SJSA1 (cell line): ENCODE measurements at regions not wholly inside any gene's neighbourhood (a gene's known extent, or its start where the extent isn't known, plus 50 kb on each side); places are given as distances from the start of the nearest gene placed in this dataset.

Experiments used
- DNase-seq, 2 experiments: peaks; one replicate each; pipeline ENCODE4 v3.0.0-alpha.2; 2015 to 2020; ENCODE audit warnings: low spot score in 2 of 2, low read depth in 1 of 2
- H3K27ac ChIP-seq: fragments of 250-450 bp; sonication (Bioruptor Pico); 2 replicates; pipeline ENCODE4 v1.5.1; 2020; ENCODE audit warnings: mild to moderate bottlenecking, moderate library complexity
- H3K27me3 ChIP-seq: fragments of 250-450 bp; sonication (Bioruptor Pico); replicated peaks from 2 replicates; pipeline ENCODE4 v1.5.1; 2020; ENCODE audit warnings: mild to moderate bottlenecking, moderate library complexity
- H3K36me3 ChIP-seq: fragments of 250-450 bp; sonication (Bioruptor Pico); 2 replicates; pipeline ENCODE4 v1.5.1; 2020; ENCODE audit warnings: mild to moderate bottlenecking
- H3K4me1 ChIP-seq: fragments of 250-450 bp; sonication (Bioruptor Pico); replicated peaks from 2 replicates; pipeline ENCODE4 v1.6.1; 2021; ENCODE audit warnings: mild to moderate bottlenecking
- H3K4me3 ChIP-seq: fragments of 250-450 bp; sonication (Bioruptor Pico); 2 replicates; pipeline ENCODE4 v1.5.1; 2020; ENCODE audit warnings: mild to moderate bottlenecking
- H3K9me3 ChIP-seq: fragments of 250-450 bp; sonication (Bioruptor Pico); replicated peaks from 2 replicates; pipeline ENCODE4 v1.5.1; 2020; ENCODE audit warnings: mild to moderate bottlenecking

DNA sequence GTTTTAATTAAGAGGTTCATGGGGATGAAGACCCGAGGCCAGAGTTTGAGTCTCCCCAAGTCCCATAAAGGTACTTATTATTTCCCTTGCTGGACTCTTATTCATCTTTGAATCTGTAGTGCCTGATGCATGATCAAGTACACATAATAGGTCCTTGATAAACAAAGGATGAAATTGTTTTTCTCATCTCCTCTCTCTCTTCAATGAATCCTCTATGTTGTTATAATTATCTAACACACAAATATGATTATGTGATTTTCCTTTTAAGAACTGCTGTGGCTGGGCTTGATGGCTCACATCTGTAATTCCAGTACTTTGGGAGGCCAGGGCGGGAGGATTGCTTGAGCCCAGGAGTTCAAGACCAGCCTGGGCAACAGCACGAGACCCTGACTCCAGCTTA lies 117.7 kb downstream of the BAMBI start:
- no peak overlapping the region for H3K27ac ChIP-seq
- H3K27me3 ChIP-seq = no peaks in the 10 kb centered on the region
- no peak overlapping the region for H3K4me3 ChIP-seq
- no peaks in the 10 kb centered on the region for H3K9me3 ChIP-seq
- peaks cover 4% of the 10 kb centered on the region for H3K4me1 ChIP-seq
- no peaks in the 10 kb centered on the region for H3K36me3 ChIP-seq
- DNase-seq = no peak

DNA sequence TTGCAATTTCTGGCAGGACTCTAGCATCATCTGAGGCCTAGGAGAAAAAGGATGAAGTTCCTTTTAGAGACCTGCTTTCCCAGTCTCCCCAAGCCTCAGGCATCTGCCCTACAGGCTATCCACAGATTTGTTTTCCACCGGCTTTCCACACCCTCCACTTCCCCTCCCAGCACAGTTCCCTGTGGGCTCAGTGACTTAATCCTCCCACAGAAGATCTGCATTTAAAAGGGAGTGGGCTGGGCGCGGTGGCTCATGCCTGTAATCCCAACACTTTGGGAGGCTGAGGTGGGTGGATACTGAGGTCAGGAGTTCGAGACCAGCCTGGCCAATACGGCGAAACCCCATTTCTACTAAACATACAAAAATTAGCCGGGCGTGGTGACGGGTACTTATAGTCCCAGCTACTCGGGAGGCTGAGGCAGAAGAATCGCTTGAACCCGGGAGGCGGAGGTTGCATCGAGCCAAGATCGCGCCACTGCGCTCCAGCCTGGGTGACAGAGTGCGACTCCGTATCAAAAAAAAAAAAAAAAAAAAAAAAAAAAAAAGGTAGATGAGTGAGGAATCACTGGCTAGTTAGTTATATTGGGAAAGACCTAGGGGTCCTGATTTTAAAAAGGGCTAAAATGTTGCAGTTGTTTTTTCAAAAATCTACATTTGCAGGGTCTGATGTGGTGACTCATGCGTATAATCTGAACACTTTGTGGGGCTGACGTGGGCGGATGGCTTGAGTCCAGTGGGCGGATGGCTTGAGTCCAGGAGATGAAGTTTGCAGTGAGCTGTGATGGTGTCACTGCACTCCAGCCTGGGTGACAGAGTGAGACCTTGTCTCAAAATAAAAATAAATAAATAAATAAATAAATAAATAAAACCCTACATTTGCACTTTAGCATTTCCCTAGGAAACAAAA lies 119.5 kb downstream of the BAMBI start:
- Histone ChIP-seq H3K27ac (no peak overlapping the region), H3K36me3 (no peaks in the 10 kb centered on the region), H3K4me3 (no peak overlapping the region), H3K4me1 (peaks cover 15% of the 10 kb centered on the region), H3K27me3 (no peaks in the 10 kb centered on the region), H3K9me3 (no peaks in the 10 kb centered on the region)
- DNase-seq = peak; percentile 36 to 70

DNA sequence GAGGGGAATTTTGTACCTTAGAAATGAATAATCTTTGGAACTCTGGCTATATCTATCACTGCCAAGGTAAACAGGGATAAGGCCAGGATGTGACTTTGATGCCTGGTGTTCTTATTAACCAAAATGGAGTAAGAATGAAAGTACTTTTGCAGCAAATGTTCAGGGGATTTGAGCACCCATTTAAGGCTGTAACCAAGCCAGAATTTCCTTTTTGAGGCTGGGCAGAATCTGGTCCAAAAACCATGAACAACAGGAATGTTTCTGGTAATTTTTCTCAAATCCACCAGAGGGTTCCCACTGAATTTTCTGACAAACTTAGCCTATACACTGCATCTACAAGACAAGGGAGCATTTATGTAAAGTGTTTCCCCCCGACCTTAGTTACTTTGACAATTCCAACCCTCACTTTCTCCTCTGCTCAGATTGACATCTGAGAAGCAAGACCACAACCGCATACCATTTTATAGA lies 120.6 kb downstream of the BAMBI start:
- Histone ChIP-seq H3K4me3 (no peak overlapping the region), H3K4me1 (peaks cover 15% of the 10 kb centered on the region), H3K9me3 (no peaks in the 10 kb centered on the region), H3K27ac (no peak overlapping the region), H3K27me3 (no peaks in the 10 kb centered on the region), H3K36me3 (no peaks in the 10 kb centered on the region)
- DNase-seq = no peak

DNA sequence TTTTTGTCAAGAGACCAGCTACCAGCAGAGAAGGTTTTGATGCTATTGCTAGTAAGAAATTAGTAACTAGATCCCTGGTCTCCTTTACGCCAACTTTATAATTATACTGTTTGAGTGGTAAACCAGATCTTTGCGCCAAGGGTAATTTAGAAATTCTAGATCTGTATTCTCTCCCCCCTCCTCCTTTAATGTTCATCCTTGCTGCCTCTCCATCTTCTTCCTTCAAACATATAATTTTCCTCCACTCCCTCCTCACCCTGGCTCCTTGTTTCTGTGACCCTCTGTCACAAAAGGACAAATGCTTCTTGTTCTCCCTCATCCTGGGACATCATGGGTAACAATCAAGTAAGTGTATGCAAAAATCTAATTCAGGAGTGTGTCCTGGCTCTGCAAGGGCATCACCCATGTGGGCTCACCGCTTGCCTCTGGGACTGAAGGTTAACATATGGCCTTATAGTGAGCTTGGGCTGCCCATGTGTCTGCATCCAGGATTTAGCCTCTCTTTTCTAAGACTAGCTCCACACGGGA lies 121.2 kb downstream of the BAMBI start:
- Histone ChIP-seq H3K4me3 (no peak overlapping the region), H3K4me1 (peaks cover 15% of the 10 kb centered on the region), H3K27ac (no peak overlapping the region), H3K9me3 (no peaks in the 10 kb centered on the region), H3K27me3 (no peaks in the 10 kb centered on the region), H3K36me3 (no peaks in the 10 kb centered on the region)
- DNase-seq = no peak

DNA sequence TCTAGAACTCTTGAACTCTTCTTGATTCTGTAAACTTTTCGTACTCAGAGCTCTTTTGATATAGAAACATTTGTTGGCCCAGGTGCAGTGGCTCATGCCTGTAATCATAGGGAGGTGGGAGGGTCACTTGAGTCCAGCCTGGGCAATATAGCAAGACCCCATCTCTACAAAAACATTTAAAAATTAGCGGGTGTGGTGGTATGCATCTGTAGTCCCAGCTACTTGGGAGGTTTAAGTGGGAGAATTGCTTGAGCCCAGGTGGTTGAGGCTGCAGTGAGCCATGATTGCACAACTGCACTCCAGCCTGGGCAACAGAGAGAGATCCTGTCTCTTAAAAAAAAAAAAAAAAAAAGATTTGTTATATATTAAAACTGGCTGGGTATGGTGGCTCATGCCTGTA lies 121.6 kb downstream of the BAMBI start:
- H3K4me3 ChIP-seq = no peak overlapping the region
- peaks cover 15% of the 10 kb centered on the region for H3K4me1 ChIP-seq
- H3K36me3 ChIP-seq = no peaks in the 10 kb centered on the region
- DNase-seq = no peak
- no peaks in the 10 kb centered on the region for H3K27me3 ChIP-seq
- no peaks in the 10 kb centered on the region for H3K9me3 ChIP-seq
- H3K27ac ChIP-seq = no peak overlapping the region

DNA sequence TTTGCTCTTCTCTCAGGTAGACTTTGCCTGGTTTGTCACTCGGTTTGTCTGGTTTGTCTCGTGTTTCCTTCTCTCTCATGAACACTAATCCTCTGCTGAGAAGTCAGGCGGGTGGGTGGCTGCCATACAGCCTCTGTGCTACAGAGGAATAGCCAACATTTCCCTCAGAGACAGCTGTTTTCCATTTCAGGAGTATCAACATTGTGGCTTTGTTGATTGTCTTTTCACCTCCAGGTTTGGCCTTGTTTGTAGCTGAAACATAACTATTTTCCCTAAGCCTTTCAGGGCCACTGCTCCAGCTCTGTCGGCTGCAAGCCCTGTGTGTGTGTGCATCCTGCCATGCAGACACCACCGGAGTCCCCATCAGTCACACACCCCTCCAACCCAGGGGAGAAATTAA lies 122.8 kb downstream of the BAMBI start:
- H3K27ac ChIP-seq = no peak overlapping the region
- H3K4me3 ChIP-seq = no peak overlapping the region
- no peaks in the 10 kb centered on the region for H3K27me3 ChIP-seq
- peak in 1 of 2 experiments; percentile 59 for DNase-seq
- no peaks in the 10 kb centered on the region for H3K9me3 ChIP-seq
- H3K4me1 ChIP-seq = peaks cover 15% of the 10 kb centered on the region
- no peaks in the 10 kb centered on the region for H3K36me3 ChIP-seq

DNA sequence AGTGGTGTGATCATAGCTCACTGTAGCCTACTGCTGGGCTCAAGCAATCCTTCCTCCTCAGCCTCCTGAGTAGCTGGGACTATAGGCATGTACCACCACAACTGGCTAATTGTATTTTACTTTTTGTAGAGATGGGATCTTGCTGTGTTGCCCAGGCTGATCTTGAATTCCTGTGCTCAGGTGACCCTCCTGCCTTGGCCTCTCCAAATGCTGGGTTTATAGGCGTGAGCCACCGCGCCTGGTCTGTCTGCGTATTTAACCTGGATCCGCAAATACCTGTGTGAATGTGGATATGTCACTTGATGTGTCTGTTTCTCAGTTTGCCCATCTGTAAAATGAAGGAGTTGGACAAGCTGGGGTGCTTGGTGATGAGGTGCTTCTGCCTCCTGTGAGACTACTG lies 123.9 kb downstream of the BAMBI start:
- Histone ChIP-seq H3K27ac (no peak overlapping the region), H3K36me3 (no peaks in the 10 kb centered on the region), H3K9me3 (no peaks in the 10 kb centered on the region), H3K4me3 (no peak overlapping the region), H3K4me1 (peaks cover 18% of the 10 kb centered on the region), H3K27me3 (no peaks in the 10 kb centered on the region)
- DNase-seq = no peak

DNA sequence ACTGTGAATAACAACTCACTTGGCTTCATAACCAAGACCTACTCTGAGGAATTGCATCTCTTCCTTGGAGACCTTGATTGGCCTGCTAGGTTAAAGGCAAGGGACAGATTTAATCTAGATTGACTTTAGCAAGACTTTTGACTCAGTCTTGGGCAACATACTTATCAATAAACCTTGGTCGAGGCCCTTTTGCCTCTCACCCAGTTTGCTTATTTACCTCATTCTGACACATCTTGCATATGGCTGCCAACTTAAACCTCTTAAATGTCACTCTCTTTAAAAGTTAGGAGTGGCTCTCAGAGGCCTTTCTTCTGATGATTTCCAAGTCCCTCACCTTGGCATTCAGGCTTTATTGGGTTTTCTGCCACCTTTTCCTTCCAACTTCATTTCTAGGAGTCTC lies 124.5 kb downstream of the BAMBI start:
- H3K27me3 ChIP-seq = no peaks in the 10 kb centered on the region
- no peak overlapping the region for H3K27ac ChIP-seq
- H3K4me1 ChIP-seq = peaks cover 24% of the 10 kb centered on the region
- no peak for DNase-seq
- H3K4me3 ChIP-seq = no peak overlapping the region
- H3K9me3 ChIP-seq = no peaks in the 10 kb centered on the region
- no peaks in the 10 kb centered on the region for H3K36me3 ChIP-seq

DNA sequence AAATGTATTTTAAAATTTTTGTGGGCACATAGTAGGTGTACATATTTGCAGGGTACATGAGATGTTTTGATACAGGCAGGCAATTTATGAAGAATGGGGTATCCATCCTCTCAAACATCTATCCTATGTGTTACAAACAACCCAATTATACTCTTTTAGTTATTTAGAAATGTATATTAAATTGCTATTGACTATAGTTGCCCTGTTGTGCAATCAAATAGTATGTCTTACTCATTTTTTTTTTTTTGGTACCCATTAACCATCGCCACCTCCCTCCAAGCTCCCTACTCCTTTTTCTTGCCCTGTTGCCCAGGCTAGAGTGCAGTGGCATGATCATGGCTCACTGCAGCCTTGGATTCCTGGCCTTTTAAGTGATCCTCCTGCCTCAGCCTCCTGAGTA lies 128.1 kb downstream of the BAMBI start:
- H3K27me3 ChIP-seq = no peaks in the 10 kb centered on the region
- DNase-seq = no peak
- H3K9me3 ChIP-seq = no peaks in the 10 kb centered on the region

DNA sequence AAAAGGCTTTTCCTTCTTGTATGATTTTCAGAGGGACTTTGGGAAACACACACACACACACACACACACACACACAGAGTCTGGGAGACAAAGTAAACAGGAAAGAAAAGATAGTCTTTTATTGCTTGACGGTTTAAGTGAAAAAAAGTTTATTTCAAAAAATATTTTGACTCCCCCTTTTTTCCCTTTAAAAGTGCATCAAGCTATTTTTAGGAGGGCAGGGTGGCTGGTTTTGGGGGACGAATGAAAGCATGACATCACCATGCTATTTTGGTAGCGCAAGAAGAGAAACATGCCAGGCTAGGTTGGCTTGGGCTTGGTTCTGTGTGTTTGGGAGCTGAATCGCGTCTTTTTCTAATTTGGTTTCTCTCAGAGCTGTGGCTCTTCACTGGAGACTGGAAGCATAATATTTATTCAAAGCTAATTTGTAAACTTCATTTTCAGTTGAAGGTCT lies 129.2 kb downstream of the BAMBI start:
- peaks cover 43% of the 10 kb centered on the region for H3K4me1 ChIP-seq
- peak overlapping the region; percentile 40 for H3K27ac ChIP-seq
- no peaks in the 10 kb centered on the region for H3K27me3 ChIP-seq
- DNase-seq = peak in 1 of 2 experiments; percentile 58
- no peaks in the 10 kb centered on the region for H3K9me3 ChIP-seq
- H3K36me3 ChIP-seq = no peaks in the 10 kb centered on the region
- no peak overlapping the region for H3K4me3 ChIP-seq

More for the DNA sequence above, 128.1 kb downstream of the BAMBI start:
- H3K27ac ChIP-seq = no peak overlapping the region
- peaks cover 40% of the 10 kb centered on the region for H3K4me1 ChIP-seq
- H3K4me3 ChIP-seq = no peak overlapping the region
- no peaks in the 10 kb centered on the region for H3K36me3 ChIP-seq

DNA sequence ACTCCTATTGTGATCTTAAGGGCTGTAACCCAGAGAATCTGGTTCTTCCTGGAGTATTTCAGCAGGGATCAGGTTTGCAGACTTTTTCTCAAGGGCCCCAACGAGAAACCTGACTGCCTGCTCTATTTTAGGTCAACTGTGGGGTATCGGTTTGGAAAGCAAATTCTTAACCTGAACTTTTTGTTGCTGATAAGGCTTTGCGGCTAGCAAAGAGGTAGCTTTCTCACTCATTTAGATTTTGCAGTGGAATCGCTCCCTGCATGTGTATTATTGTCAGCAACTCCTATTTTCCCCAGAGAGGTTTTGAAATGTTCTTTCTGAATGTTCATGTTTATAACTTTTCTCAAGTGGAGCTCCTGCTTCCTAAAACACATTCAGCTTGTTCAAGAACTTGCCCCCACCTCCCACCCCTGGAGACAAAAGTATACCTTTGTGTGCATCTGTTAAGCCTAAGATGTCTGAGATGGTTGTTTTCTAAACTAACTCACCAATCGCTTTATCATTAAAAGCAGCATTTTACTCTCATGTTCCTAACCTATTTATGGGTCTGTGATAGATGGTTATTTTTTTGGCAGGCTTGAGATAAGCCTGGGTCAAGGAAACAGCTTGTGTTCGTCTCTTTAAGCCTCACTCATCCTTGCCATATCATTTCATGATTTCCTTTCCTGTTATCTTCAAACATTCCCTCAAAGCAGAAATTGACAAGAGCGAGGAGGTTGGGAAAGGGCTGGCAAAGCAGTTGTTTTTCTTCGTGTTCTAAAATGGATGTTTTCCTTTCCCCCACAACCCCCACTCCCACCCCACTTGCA lies 129.8 kb downstream of the BAMBI start:
- Histone ChIP-seq H3K9me3 (no peaks in the 10 kb centered on the region), H3K4me3 (no peak overlapping the region), H3K27ac (peak overlapping the region; percentile 40), H3K4me1 (peaks cover 48% of the 10 kb centered on the region), H3K27me3 (no peaks in the 10 kb centered on the region), H3K36me3 (no peaks in the 10 kb centered on the region)
- peak in 1 of 2 experiments; percentile 48 for DNase-seq

DNA sequence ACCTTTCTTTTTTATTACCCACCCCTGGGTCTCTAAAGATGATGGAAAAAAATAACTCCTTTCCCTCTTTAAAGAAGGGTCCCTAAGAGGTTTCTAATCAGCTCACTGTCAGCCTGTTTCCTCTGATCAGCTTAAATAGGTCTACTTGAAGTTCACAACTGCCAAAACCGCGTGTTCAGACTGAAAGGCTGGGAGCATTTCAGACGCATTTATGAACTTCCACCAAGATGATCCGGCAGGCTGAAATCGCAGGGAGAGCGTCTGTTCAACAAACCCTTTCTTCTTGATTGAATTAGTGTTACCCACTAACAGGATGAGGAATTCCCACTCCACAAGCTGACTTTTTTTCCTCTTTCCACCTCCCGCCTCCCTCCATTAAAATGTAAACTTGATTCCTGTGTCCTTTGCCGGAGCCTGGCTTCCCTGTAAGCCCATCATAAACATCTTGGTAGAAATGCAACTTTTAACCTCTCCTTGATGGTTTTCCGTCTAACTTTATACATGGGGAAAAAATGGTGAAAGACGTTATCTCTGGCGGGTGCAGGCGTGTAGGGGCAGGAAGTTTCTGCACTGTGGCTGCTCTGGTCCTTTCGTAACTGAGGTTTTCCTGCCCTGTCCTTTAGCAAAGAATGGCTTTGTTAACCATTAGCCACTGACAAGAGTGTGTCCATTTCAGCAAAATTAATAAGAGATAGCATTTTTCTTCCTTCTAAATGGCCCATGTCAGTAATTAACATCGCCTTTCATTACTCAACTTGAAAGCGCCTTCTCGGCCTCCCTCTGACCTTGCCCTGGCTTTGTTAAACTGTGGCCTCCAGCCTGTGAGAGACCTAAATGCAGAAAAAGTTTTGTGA lies 130.7 kb downstream of the BAMBI start:
- H3K4me1 ChIP-seq = peaks cover 48% of the 10 kb centered on the region
- no peaks in the 10 kb centered on the region for H3K27me3 ChIP-seq
- no peak overlapping the region for H3K27ac ChIP-seq
- H3K4me3 ChIP-seq = no peak overlapping the region
- no peaks in the 10 kb centered on the region for H3K9me3 ChIP-seq
- no peak for DNase-seq
- no peaks in the 10 kb centered on the region for H3K36me3 ChIP-seq

DNA sequence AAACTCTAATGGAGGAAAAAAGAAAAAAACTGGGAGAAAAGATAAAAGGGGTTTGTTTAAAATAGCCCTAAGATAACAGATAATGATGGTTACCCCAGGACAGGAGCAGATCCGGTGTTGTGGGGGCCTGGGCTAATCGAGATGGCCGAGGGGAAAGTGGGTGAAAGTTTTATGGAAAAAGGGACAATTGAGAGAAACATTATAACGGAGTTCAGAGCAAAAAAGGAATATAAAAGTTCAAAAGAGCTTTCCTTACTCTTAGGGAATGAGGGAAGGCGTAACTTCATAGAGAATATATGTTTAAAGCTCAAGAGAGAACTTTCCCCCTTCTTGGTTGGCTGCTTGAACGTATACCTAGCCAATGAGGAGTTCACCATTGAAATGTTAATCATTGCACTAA lies 131.4 kb downstream of the BAMBI start:
- no peaks in the 10 kb centered on the region for H3K36me3 ChIP-seq
- H3K4me3 ChIP-seq = no peak overlapping the region
- H3K27ac ChIP-seq = no peak overlapping the region
- no peaks in the 10 kb centered on the region for H3K9me3 ChIP-seq
- no peak for DNase-seq
- no peaks in the 10 kb centered on the region for H3K27me3 ChIP-seq
- peaks cover 48% of the 10 kb centered on the region for H3K4me1 ChIP-seq
